ENCODE measurements at regions not wholly inside any gene's neighbourhood (a gene's known extent, or its start where the extent isn't known, plus 50 kb on each side); places are given as distances from the start of the nearest gene placed in this dataset.
"Not testable (repeated sequence)": the region's sequence is repeated elsewhere in the genome, so short reads cannot be mapped to it uniquely, and the experiment has no call there.

DNA sequence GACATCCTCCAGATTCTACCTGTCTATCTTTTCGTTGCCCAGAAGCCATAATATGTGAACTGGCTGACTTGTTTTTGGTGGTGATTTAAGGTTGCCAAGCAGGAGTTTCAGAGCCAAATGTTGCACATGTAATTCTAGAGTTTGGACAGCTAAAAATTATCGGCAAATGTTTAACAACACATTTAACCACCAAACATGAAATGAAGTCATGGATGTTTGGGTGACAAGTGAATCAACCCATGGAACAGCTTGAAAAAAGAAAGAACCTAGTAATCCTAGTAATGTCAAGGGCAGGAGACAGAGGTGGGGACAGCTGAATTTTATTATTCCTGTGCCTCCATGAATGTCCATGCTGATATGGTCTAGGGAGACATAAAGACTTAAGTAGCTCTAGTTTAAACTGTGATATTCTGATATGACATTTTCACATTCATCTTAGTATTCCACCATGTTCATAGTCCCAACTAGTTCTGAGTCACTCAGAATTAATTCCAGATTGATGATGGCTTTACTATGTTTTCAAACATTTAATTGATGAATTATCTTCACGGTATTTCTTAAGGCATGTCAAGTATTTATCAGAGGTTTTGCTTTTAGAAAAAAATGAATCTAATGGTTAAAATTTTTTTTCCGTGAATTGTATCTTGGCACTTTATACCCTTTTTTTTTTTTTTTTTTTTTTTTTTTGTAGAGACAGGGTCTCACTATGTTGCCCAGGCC, 101.7 kb downstream of the SOCS6 start:
- no peaks in the 10 kb centered on the region for H3K4me1 ChIP-seq
- H3K27ac ChIP-seq: no peak overlapping the region
- TF ChIP-seq POLR2A (IDR thresholded peaks at IDR 0.05) (no peak), EP300 (IDR thresholded peaks at IDR 0.05) (no peak)
- DNase-seq (ENCODE audit: low spot score in 2 of 2): no peak
- H3K9me3 ChIP-seq: no peaks in the 10 kb centered on the region
- H3K27me3 ChIP-seq: no peaks in the 10 kb centered on the region
- no peaks in the 10 kb centered on the region for H3K36me3 ChIP-seq
- H3K4me3 ChIP-seq: no peak overlapping the region
- 75 to 90% methylated on average over 4 of the region's 4 CpGs for WGBS, 2 donors

DNA sequence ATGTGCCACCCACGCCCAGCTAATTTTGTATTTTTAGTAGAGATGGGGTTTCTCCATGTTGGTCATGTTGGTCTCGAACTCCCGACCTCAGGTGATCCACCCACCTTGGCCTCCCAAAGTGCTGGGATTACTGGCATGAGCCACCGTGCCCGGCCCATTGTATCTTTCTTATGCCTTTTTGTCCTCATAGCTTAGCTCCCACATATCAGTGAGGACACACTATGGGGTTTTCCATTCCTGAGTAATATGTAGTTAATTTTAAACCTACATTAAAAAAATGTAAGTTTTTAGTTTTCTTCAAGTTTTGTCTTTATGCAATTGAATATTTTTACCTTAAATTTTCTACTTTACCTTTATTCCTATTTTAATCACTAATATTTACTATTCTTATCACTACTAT, 100.2 kb downstream of the SOCS6 start:
- H3K4me1 ChIP-seq; H3K36me3 ChIP-seq; H3K27ac ChIP-seq; DNase-seq (ENCODE audit: low spot score in 2 of 2); H3K9me3 ChIP-seq; H3K4me3 ChIP-seq; H3K27me3 ChIP-seq: not testable (repeated sequence)
- WGBS, 2 donors: 92 to 97% methylated on average over 5 of the region's 5 CpGs

GRCh38 chr18:70387027-70387426, 98.2 kb downstream of the SOCS6 start:
- no peak for DNase-seq (ENCODE audit: low spot score in 2 of 2)
- H3K36me3 ChIP-seq: no peaks in the 10 kb centered on the region
- WGBS, 2 donors: 62 to 69% methylated on average over 1 of the region's 1 CpG
- no peaks in the 10 kb centered on the region for H3K9me3 ChIP-seq
- no peaks in the 10 kb centered on the region for H3K4me1 ChIP-seq
- H3K27ac ChIP-seq: no peak overlapping the region
- no peaks in the 10 kb centered on the region for H3K27me3 ChIP-seq
- TF ChIP-seq, protein P1, sequence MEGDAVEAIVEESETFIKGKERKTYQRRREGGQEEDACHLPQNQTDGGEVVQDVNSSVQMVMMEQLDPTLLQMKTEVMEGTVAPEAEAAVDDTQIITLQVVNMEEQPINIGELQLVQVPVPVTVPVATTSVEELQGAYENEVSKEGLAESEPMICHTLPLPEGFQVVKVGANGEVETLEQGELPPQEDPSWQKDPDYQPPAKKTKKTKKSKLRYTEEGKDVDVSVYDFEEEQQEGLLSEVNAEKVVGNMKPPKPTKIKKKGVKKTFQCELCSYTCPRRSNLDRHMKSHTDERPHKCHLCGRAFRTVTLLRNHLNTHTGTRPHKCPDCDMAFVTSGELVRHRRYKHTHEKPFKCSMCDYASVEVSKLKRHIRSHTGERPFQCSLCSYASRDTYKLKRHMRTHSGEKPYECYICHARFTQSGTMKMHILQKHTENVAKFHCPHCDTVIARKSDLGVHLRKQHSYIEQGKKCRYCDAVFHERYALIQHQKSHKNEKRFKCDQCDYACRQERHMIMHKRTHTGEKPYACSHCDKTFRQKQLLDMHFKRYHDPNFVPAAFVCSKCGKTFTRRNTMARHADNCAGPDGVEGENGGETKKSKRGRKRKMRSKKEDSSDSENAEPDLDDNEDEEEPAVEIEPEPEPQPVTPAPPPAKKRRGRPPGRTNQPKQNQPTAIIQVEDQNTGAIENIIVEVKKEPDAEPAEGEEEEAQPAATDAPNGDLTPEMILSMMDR (IDR thresholded peaks at IDR 0.05): no peak
- TF ChIP-seq EP300 (IDR thresholded peaks at IDR 0.05): no peak
- no peak for TF ChIP-seq POLR2A (IDR thresholded peaks at IDR 0.05)
- no peak overlapping the region for H3K4me3 ChIP-seq

GRCh38 chr18:70386582-70386981, 97.7 kb downstream of the SOCS6 start:
- WGBS, 2 donors: 52 to 54% methylated on average over 3 of the region's 3 CpGs
- Histone ChIP-seq H3K4me1 (no peaks in the 10 kb centered on the region), H3K9me3 (no peaks in the 10 kb centered on the region), H3K4me3 (no peak overlapping the region), H3K27me3 (no peaks in the 10 kb centered on the region), H3K36me3 (no peaks in the 10 kb centered on the region), H3K27ac (no peak overlapping the region)
- TF ChIP-seq POLR2A (IDR thresholded peaks at IDR 0.05) (no peak), EP300 (IDR thresholded peaks at IDR 0.05) (no peak)
- TF ChIP-seq, protein P1 (IDR thresholded peaks at IDR 0.05): no peak
- DNase-seq (ENCODE audit: low spot score in 2 of 2): no peak

GRCh38 chr18:70385474-70385873, 96.6 kb downstream of the SOCS6 start:
- Histone ChIP-seq H3K27ac (no peak overlapping the region), H3K36me3 (no peaks in the 10 kb centered on the region), H3K4me3 (no peak overlapping the region), H3K4me1 (no peaks in the 10 kb centered on the region), H3K27me3 (no peaks in the 10 kb centered on the region), H3K9me3 (no peaks in the 10 kb centered on the region)
- TF ChIP-seq EP300 (IDR thresholded peaks at IDR 0.05): no peak
- TF ChIP-seq, protein P1 (IDR thresholded peaks at IDR 0.05): no peak
- no peak for TF ChIP-seq POLR2A (IDR thresholded peaks at IDR 0.05)
- no peak for DNase-seq (ENCODE audit: low spot score in 2 of 2)

DNA sequence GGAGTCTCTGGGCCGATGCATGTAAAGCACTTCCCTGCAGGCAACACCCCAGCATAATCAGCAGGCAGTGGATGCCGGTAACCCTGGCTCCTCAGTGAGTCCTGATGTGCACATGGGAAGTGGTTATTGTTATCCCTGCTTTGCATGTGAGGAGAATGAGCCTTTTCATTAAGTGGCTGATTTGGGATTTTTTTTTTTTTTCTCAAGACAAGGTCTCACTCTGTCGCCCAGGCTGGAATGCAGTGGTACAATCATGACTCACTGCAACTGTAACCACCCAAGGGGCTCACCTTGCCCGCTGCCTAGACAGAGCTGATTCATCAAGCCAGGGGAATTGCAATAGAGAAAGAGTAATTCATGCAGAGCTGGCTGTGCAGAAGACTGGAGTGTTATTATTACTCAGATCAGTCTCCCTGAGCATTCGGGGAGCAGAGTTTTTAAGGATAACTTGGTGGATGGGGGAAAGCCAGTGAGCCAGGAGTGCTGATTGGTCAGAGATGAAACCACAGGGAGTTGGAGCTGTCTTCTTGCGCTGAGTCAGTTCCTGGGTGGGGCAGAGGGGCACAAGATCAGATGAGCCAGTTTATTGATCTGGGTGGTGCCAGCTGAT, 95.4 kb downstream of the SOCS6 start:
- Histone ChIP-seq H3K27me3 (no peaks in the 10 kb centered on the region), H3K27ac (no peak overlapping the region), H3K4me3 (no peak overlapping the region), H3K9me3 (no peaks in the 10 kb centered on the region), H3K36me3 (no peaks in the 10 kb centered on the region), H3K4me1 (no peaks in the 10 kb centered on the region)
- no peak for TF ChIP-seq EP300 (IDR thresholded peaks at IDR 0.05)
- no peak for TF ChIP-seq POLR2A (IDR thresholded peaks at IDR 0.05)
- TF ChIP-seq, protein P1 (IDR thresholded peaks at IDR 0.05): no peak
- DNase-seq (ENCODE audit: low spot score in 2 of 2): no peak
- WGBS, 2 donors: 33 to 52% methylated on average over 6 of the region's 6 CpGs

Data from tibial nerve (tissue), 4 donors.